GM21723 (cell line): ENCODE measurements at regions not wholly inside any gene's neighbourhood (a gene's known extent, or its start where the extent isn't known, plus 50 kb on each side); places are given as distances from the start of the nearest gene placed in this dataset.

Source experiments
- ATAC-seq: cut with Tn5 transposase; IDR thresholded peaks from one replicate; pipeline ENCODE4 v1.9.1; 2021; ENCODE audit warnings: mild to moderate bottlenecking, moderate library complexity; ENCODE audit not compliant: unreplicated experiment

DNA sequence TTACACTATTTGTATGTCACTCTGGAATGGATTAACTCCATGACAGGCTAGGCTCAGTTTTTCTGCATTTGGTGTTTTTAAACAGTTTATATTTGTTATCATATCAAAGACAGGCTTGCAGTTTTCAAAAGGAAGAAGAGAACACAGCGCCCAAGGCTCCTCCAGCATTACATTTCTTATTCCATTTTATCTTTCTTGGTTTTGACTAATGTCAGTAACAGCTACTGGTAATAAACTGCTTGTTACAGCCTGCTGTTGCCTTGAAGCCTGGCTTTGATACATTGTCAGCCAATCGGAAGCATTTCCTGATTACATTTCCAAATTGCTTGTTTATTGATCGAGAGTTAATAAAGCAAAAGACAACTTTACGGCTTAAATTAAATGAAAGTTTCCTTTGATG, 166.0 kb upstream of the MDFIC start:
- no peak for ATAC-seq

DNA sequence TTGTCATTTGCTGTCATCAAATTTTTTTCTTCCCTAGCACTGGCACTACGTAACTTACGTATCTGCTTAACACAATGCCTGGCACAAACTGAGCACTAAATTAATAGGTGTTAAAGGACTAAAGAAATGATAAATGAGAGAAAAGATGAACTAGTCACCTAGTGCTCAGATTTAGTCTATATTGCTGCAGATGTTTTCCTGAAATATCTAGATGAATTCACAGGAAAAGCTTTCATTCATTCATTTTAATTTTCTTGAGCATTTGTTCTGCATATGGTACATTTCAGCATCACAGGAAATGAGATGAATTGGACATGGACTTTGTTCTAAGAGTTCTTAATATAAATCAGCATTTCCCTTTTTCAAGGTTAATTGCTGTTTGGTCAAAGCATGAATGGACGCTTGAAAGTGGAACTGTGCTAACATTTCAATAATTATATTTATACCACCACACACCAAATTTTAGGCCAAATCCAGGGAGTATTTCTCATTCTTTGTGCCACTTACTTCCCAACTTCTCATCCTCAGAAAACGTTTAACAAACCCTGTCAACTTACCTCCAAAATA, 163.2 kb upstream of the MDFIC start:
- no peak for ATAC-seq

GRCh38 chr7:114759347-114760062, 162.4 kb upstream of the MDFIC start:
- no peak for ATAC-seq

- ATAC-seq: no peak
Observed at GRCh38 chr7:114760477-114760876, 161.4 kb upstream of the MDFIC start.

GRCh38 chr7:114761973-114762372, 159.9 kb upstream of the MDFIC start:
- no peak for ATAC-seq

DNA sequence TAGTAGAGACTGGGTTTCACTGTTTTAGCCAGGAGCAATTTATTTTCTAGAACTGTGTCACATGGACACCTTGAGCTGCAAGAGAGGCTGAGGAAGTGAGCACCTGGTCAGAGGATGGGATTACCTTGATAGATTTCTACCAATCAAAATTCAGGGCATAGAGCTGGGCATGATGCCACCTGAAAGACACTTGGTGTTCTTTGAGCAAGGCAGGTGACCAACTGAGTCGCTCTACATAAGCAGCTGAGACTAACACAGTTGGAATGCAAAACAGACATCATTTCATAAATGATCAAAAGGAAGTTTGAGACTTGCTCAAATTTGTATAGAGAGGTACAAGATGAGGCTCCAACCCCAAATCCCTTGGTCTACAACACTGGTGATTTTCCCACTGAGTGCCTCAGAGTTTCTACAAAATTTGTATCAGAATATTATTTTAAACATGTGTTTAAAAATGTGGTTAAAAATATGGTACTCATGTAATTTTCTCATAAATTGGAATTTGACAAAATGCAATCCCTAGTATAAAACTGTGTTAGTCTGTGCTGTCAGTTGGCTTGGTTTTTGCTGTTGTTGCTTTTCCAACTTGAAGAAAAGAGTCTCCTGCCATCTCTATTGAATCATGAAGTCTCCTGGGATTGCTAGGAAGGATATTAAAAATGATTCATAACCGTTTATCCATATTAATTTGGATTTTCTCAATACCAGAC, 156.4 kb upstream of the MDFIC start:
- ATAC-seq: no peak

DNA sequence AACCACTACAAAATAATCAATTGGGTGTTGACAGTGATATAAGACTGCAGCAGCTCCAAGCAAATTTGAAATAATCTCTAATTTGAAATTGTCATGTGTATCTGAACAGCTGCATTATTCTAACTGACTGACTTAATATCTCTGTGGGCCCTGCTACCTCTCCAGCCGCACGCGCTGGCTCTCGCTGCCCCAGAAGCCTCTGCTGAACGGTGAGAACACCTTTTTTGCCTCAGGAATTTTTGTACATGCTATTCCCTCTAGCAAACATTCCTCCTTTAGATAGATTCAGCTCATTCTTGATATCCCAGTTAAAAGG, 155.9 kb upstream of the MDFIC start:
- ATAC-seq: no peak

DNA sequence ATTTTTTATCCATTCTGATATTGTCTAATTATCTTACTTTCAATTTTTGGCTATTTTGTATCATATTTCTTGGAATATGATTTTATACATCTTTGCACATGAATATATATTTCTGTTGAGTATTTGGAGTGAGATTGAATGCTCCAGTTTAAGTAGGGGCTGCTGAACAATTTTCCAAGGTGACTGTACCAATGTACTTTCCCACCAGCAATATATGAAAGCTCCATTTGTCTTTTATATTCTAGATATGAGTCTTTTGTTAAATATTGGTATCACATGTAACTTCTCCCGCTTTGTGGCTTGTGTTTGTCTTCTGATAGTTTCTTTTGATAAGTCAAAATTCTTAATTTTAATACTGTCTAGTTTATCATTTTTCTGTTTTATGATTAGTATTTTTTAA, 144.6 kb upstream of the MDFIC start:
- no peak for ATAC-seq

DNA sequence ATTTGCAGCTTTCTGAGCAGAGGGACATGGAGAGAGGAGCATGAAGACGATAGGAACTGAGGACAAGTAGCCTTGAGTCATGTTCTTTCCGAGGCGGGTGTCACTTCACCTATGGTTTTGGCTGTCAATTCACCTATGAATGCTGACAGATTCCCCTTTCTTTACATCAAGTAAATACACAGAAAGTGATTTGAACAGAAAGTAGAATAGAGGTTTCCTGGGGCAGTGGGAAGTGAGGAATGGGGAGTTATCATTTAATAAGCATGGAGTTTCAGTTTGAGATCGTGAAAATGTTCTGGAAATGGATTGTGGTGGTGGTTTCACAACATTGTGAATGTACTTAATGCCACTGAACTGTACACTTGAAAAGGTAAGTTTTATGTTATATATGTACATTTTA, 138.4 kb upstream of the MDFIC start:
- no peak for ATAC-seq

DNA sequence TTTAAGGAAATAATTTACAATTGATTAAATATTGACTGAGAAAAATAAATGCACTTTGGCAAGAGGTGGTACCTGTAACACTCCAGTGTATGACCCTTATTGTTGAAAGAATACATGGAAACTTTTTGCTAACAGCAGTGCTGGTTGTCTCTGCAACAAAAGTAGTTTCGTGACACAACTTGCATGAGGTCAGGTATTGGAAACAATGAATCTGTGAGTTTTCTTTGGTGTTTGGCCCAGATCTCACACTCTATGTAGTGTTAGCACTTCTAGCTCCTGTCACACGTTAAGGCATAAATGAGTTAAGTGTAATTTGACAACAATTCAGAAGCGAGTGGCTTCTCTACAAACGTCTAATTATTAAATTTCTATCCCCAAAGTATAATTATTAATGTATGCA, 137.7 kb upstream of the MDFIC start:
- no peak for ATAC-seq

- no peak for ATAC-seq
Observed at GRCh38 chr7:114784746-114785145, 137.1 kb upstream of the MDFIC start.

DNA sequence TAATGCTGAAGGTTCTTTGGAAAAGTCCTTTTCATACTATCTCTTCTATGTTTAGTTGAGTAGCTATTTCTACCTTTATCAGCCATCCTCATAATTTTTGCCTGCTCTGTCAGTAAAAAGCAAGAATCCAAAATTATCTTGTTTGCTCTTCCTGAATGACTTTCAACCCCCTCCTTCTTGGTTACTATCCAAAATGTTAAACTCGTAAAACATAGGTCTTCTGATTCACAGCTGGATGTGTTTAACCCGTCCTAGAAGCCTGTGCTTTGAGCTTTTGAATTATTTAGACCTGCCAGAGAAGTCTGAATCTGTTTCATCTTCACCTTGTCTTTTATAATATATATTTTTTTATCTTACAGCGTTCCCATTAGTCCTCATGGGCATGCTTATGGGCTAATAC, 136.4 kb upstream of the MDFIC start:
- ATAC-seq: no peak

GRCh38 chr7:114786455-114786854, 135.4 kb upstream of the MDFIC start:
- ATAC-seq: no peak

DNA sequence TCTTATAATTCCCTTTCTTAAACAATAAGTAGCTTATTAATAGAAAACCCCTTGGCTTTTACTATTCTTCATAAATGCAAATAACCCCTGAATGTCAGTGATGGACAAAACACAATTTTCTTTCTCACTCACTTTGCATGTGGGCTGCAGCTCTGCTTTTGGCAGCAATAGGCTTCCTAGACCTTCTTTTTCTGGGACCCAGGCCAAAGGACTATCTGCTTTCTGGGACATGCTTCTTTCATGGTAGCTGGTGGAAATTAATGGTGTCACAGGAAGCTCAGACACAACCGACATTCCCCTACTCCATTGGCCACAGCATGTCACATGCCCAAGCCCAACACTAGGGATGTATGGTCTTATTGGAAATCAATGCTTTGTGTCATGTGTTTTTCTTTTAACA, 134.3 kb upstream of the MDFIC start:
- no peak for ATAC-seq

DNA sequence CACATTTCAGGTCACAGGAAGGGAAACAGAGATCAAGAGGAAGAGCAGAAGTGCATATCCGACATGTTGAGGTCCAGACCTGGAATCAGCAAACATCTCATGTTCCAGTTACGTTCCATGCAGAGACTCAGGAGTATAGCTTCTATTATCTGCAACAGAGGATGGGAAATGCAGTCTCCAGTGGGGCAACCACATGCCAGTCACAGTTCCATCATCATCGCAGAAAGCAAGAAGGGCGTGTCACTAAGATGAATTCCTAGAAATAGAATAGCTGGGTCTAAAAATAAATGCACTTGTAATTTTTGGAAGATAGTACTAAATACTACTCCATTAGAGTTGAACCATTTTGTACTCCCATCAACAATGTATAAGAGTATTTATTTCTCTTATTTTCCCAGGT, 133.2 kb upstream of the MDFIC start:
- no peak for ATAC-seq

DNA sequence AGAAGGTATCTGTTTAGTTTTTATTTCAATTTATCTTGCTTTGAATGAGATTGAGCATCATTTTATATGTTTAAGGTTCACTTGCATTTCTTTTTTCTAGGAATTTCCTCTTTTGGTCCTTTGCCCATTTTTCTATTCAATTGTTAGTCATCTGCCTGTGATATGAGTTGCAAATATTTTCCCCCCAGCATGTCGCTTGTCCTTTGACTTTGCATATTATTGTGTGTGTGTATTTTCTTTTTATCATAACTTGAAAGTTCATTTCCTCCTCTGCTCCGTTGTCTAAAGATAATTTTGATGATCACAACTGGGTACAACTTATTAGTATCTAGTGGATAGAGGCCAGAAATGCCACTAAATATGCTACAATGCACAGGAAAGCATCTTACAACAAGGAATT, 132.7 kb upstream of the MDFIC start:
- ATAC-seq: no peak

DNA sequence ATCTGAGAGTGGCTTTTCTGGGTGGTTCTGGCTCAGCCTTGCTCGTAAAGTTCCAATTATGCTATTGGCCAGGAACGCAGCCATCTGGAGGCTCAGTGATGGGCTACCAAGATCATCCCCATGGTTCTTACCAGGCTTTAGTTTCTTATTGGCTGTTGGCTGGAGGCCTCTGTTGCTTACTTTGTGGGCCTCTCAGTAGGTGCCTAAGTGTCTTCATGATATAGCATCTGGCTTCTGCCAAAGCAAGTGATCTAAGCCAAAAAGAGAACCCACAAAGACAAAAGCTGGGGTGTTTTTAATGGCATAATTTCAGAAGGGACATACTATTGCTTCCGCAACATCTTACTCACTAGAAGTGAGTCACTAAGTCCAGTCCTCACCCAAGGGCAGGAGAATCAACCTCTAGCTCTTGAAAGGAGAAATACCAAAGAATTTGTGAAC, 132.0 kb upstream of the MDFIC start:
- ATAC-seq: no peak

DNA sequence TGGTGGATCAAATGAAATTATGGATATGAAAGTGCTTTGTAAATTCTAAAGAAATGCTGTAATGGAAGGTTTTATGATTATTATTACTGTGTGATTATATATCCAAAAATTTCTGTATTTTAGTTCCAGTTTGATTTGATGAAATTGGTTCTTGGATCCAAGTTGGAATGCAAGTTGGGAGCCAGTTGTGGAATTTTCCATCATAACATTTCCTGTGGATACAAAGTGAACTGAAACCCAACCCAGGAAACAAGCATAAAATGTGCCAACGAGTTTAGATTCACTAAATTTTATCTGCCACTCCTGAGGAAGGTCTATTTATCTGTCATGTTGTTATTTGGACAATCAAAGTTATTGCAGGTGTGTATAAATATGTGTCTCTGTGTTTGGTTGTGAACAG, 131.4 kb upstream of the MDFIC start:
- ATAC-seq: no peak

DNA sequence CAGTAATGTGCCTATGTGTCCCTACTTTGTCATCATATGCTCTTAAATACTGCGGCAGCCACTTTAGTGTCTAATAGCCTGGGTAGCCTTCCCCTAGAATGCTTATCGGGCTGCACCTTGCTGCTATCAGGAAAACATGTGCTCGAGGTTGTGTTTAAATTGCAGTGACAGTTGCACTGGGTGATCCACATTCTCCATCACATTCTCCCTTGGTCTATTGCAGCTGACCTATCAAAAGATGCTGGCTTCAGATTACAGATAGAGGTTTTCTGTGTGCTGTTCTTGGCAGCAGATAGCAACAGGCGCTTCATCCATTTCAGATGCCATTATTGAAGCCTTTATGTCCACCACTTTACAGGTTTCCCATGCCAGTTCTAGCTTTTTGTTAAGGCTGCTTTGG, 130.1 kb upstream of the MDFIC start:
- no peak for ATAC-seq

- no peak for ATAC-seq
Observed at GRCh38 chr7:114793155-114793845, 128.6 kb upstream of the MDFIC start.

- ATAC-seq: no peak
Observed at GRCh38 chr7:114795475-114795874, 126.4 kb upstream of the MDFIC start.

DNA sequence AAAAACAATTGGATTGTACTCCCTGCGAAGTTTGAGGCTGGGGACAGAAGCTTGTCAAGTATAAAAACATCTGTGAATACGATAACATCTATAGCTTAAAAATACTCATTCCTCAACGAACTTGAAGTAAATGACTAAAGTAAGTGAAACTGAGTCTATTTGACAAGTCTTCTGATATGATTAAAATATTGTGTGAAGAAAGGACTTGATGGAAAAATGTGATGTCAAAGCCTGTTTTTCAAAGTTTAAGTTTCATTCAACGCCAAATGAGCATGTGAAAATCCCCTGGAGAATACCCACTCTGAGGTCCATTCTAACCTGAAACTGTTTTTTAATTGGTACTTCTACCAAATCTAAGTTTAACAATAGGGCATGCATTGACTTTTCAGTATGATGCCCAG, 122.3 kb upstream of the MDFIC start:
- no peak for ATAC-seq
